T-helper 1 cell treated with Interleukin-12 subunit alpha and Interleukin-12 subunit beta and Interleukin-4 antibody, amounts not matched to agents 30 μg/mL and 1 μg/mL, for 36 hours (primary cell): ENCODE measurements at regions not wholly inside any gene's neighbourhood (a gene's known extent, or its start where the extent isn't known, plus 50 kb on each side); places are given as distances from the start of the nearest gene placed in this dataset.

ENCODE experiments used
- H3K27ac Mint-ChIP-seq: one replicate; pipeline ENCODE4 v1.8.0; 2021; ENCODE audit warnings: mild to moderate bottlenecking, mixed read lengths
- H3K27me3 Mint-ChIP-seq: one replicate; pipeline ENCODE4 v1.8.0; 2021; ENCODE audit warnings: low read depth, mixed read lengths
- H3K36me3 Mint-ChIP-seq: one replicate; pipeline ENCODE4 v1.8.0; 2021; ENCODE audit warnings: low read depth, mixed read lengths
- H3K4me1 Mint-ChIP-seq: one replicate; pipeline ENCODE4 v1.8.0; 2021; ENCODE audit warnings: low read depth, mixed read lengths
- H3K4me3 Mint-ChIP-seq: one replicate; pipeline ENCODE4 v1.8.0; 2021; ENCODE audit warnings: mild to moderate bottlenecking, moderate library complexity, mixed read lengths
- H3K9me3 Mint-ChIP-seq: one replicate; pipeline ENCODE4 v1.8.0; 2021; ENCODE audit warnings: mixed read lengths

DNA sequence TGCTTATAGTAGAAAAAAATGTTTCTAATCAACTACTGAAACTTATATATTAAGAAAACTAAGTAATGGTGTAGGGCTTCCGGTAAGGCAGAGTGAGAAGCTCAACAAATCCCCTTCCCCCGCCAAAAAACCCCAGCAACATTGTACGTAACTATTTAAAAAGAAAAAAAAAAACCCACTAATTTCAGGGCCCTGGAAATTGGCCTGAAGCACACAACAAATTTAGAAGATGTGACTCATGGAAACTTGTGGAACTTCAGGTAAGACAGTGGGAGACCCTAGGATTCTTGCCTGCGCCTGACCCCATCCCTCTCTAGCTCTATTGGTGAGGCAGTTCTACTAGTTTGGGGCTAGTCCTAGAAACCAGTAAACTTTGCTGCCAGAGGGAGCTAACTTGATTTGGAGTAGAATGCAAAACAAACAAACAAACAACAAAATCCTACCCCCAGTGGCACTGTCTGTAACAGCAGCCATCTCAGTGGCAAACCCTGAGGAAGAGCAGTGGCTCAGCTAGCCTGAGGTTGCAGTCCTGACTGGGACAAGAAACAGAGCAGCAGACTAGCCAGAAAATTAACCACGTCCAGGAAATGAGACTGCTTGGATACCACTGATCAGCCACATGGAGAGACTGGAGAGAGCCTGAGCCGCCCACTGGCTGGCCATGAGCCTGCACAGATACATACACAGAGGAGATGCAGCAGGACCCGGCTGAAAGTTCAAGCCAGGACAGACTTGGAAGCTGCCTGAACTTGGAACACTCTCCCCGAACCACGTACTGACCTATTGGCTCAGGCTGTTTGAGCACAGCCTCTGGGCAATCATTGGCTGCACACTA is 135.1 kb downstream of the TBXT start:
- H3K36me3 Mint-ChIP-seq: no peaks in the 10 kb centered on the region
- no peaks in the 10 kb centered on the region for H3K9me3 Mint-ChIP-seq
- no peaks in the 10 kb centered on the region for H3K4me1 Mint-ChIP-seq
- no peak overlapping the region for H3K4me3 Mint-ChIP-seq
- H3K27ac Mint-ChIP-seq: no peak overlapping the region
- no peaks in the 10 kb centered on the region for H3K27me3 Mint-ChIP-seq

DNA sequence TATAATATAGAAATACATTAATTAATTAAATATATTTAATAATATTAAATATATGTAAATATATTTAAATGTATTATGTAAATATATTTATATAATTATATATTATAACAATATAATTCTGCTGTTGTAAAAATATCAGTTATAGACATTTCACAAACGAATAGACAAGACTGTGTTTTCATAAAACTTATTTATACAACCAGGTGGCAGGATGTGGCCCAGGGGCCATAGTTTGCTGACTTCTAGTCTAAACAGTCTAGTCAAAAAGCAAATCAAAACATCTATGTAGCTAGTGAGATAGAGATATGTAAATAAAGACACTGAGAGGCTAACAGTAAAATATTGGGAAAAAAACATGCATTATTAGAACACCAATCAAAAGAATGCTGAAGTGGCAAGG is 136.4 kb downstream of the TBXT start:
- H3K4me1 Mint-ChIP-seq: no peaks in the 10 kb centered on the region
- no peak overlapping the region for H3K4me3 Mint-ChIP-seq
- H3K27me3 Mint-ChIP-seq: no peaks in the 10 kb centered on the region
- no peaks in the 10 kb centered on the region for H3K9me3 Mint-ChIP-seq
- no peaks in the 10 kb centered on the region for H3K36me3 Mint-ChIP-seq
- H3K27ac Mint-ChIP-seq: no peak overlapping the region

DNA sequence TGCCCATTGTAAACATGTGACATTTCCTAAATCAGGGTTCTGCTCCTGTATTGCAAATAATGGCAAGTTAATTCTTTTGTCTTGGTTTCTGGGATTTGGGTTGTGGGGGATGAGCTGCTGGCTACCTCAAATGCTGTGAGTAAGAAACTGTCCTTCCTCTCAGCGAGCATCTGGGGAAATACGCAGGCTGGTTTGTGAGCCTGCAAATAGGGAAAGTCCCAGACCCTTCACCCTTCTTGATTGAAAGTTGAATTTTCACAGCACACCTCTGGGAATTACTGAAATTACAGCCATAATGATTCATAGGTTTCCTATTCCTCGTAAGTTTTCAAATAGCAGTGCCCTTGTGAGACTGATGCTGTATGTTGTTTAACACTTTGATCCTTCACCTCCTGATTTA is 138.1 kb downstream of the TBXT start:
- Mint-ChIP-seq H3K9me3 (no peaks in the 10 kb centered on the region), H3K27me3 (no peaks in the 10 kb centered on the region), H3K27ac (no peak overlapping the region), H3K36me3 (no peaks in the 10 kb centered on the region), H3K4me3 (no peak overlapping the region), H3K4me1 (no peaks in the 10 kb centered on the region)

DNA sequence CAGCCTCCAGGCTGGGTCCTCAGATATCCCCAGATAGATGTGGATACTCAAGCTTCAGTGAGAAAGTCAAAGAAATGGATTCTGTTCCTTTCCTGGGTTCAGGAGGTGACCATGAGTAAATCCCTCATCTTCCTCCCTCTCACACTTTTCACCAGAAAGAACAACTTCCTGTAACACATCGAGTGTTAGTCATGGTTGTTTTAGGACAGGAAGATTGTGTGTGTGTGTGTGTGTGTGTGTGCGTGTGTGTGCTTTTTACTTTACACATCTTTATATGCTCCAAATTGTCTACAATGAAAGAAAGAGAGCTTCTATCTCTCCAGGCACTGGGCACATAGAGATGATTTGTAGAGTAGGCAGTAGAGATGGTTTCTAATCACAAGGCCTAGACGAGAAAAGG is 139.9 kb downstream of the TBXT start:
- H3K4me3 Mint-ChIP-seq: no peak overlapping the region
- H3K4me1 Mint-ChIP-seq: no peaks in the 10 kb centered on the region

DNA sequence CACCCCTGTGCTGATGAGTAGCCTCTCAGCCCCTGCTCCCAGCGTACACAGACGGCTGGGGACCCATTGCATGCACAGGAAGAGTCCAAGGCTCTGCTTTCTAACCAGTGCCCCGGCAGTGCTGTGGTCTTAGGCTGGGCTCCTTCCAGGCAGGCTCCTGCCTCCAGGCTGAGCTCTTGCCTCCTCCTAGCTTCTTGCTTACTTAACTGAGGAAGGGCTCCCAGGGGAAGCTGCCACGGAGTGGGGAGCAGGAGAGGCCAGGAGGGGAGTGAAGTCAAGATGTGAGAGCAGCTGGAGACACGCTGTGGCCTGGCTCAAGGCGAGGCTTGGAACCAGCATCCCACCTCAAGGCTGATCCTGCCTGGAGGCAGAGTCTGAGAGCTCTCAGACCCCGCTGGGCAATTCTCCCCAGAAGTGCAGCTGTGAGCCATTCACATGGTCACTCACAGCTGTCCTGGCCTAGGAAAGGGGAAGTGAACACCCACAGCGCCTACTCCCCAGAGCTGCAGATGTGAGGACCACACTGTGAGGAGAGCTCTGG is 141.0 kb downstream of the TBXT start:
- no peaks in the 10 kb centered on the region for H3K27me3 Mint-ChIP-seq
- no peaks in the 10 kb centered on the region for H3K9me3 Mint-ChIP-seq
- H3K4me3 Mint-ChIP-seq: no peak overlapping the region
- no peak overlapping the region for H3K27ac Mint-ChIP-seq
- no peaks in the 10 kb centered on the region for H3K36me3 Mint-ChIP-seq
- no peaks in the 10 kb centered on the region for H3K4me1 Mint-ChIP-seq

More for the DNA sequence above, 139.9 kb downstream of the TBXT start:
- no peaks in the 10 kb centered on the region for H3K36me3 Mint-ChIP-seq
- H3K9me3 Mint-ChIP-seq: no peaks in the 10 kb centered on the region
- no peak overlapping the region for H3K27ac Mint-ChIP-seq
- no peaks in the 10 kb centered on the region for H3K27me3 Mint-ChIP-seq

DNA sequence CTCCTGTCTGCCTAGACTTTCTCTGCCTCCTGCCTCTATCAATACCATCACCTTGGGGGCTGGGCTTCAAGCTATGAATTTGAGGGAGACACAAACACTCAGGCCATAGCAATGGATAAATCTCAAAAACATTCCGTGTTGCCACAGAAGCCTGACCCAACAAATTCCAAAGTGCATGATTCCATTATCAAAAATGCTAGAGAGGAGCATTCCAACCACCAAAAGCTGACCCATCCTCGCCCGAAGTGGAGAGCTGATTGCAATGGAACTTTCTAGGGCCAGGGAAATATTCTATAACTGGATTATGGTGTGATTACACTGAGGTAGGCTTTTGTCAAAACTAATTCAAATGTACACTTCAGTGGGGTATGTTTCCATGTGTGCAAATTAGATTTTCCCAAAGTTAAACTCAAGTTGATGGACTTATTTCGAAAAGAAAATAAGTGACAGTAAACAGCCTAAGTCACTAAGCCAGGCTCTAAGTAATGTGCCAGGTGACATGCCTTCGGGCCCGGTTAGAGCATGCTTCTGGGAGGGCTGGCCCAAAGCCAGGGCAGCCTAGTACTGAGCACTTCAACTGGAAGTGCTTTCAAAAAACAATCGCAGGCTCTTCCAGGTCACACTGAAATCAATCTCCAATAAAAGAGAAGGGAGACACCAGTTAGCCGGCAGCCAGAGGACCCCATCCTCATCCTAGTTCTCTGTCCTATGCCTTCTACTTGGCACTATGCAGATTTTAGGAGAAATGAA is 142.3 kb downstream of the TBXT start:
- H3K4me1 Mint-ChIP-seq: no peaks in the 10 kb centered on the region

DNA sequence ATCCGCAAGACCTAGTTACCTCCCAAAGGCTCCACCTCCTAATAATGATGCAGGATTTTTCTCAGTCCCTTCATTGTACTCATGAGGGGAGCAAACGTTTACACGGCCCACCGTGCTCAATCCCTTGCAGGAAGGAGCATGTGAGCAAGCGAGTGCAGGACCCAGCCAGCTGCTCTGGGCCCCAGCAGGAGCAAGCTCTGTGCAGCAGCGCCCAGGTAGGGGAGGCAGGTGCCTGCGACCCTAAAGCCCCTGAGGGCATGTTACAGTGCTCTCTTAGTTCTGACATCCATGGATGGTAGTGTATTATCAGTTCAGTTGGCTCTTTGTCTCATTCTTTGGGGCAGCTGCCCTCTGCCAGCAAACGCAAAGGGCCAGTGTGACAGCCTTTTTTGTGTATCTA is 143.4 kb downstream of the TBXT start:
- H3K9me3 Mint-ChIP-seq: no peaks in the 10 kb centered on the region
- H3K27me3 Mint-ChIP-seq: no peaks in the 10 kb centered on the region
- no peak overlapping the region for H3K27ac Mint-ChIP-seq

More for the DNA sequence above, 142.3 kb downstream of the TBXT start:
- Mint-ChIP-seq H3K4me3 (no peak overlapping the region), H3K27me3 (no peaks in the 10 kb centered on the region), H3K9me3 (no peaks in the 10 kb centered on the region), H3K36me3 (no peaks in the 10 kb centered on the region), H3K27ac (no peak overlapping the region)

DNA sequence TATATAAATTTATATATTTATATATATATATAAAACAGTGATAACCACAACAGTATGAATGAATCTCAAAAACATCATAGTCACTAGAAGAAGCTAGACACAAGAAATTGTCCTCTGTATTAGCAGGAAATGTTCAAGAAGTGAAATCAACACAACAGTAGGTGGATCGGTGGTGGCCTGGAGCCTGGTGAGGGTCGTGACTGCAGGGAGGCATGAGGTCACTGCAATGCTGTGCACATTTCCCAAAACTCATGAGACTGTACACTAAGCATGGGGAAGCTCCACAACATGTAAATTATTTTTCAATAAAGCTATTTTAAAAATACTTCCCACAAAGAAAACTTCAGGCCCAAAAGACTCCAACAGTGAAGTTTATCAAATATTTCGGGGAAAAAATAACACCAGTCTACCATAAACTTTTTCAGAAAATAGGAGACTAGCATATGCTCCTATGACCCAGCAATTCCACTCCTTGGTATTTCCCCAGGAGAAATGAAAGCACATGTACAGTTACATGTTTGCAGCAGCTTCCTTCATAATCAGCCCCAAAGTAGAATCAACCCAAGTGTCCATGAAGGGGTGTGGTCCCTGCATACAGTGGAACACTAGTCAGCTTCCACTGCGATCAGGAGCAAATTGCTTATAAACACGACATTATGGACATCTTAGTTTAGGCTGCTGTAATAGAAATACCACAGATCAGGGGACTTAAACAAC is 144.2 kb downstream of the TBXT start:
- Mint-ChIP-seq H3K36me3 (no peaks in the 10 kb centered on the region), H3K4me1 (no peaks in the 10 kb centered on the region)

More for the DNA sequence above, 143.4 kb downstream of the TBXT start:
- Mint-ChIP-seq H3K4me3 (no peak overlapping the region), H3K4me1 (no peaks in the 10 kb centered on the region), H3K36me3 (no peaks in the 10 kb centered on the region)

DNA sequence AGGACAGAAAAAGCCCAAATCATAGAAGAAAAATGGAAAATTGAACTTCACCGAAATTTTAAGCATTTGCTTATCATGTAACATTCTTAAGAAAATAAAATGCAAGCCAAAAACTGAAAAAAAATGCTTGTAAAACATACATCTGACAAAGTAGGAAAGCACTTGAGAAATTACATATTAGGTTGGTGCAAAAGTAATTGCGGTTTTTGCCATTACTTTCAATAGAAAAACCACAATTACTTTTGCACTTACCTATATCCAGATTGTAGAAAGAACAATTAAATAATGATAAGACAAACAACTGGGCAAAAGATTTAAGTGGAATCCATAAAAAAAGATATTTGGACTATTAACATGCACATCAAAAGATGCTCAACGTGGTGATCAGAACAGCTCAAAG is 146.2 kb downstream of the TBXT start:
- Mint-ChIP-seq H3K27me3 (no peaks in the 10 kb centered on the region), H3K9me3 (peaks cover 9% of the 10 kb centered on the region), H3K4me1 (no peaks in the 10 kb centered on the region), H3K4me3 (no peak overlapping the region), H3K36me3 (no peaks in the 10 kb centered on the region), H3K27ac (no peak overlapping the region)

More for the DNA sequence above, 144.2 kb downstream of the TBXT start:
- Mint-ChIP-seq H3K9me3 (no peaks in the 10 kb centered on the region), H3K27ac (no peak overlapping the region), H3K27me3 (no peaks in the 10 kb centered on the region), H3K4me3 (no peak overlapping the region)

DNA sequence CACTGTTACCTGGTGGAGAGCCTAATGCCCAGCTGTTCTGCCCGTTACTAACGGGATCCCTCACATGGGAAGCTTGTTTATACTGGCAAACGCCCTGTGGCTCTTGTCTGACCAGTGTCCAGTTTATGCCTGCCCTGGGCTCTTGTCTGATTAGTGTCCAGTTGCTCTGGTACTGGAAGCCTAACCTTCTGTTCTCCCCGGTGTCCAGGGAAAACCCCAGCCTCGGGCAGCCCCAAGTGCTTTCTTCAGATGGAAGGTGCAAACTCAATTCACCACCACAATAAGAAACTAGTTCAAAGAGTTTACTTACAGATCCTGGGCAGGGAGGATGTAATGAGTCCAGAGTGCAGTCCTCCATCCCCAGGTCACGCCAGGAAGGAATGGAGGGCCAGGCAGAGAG is 148.4 kb downstream of the TBXT start:
- no peaks in the 10 kb centered on the region for H3K36me3 Mint-ChIP-seq
- H3K4me3 Mint-ChIP-seq: no peak overlapping the region
- no peaks in the 10 kb centered on the region for H3K4me1 Mint-ChIP-seq
- H3K9me3 Mint-ChIP-seq: peaks cover 12% of the 10 kb centered on the region
- no peaks in the 10 kb centered on the region for H3K27me3 Mint-ChIP-seq
- no peak overlapping the region for H3K27ac Mint-ChIP-seq

DNA sequence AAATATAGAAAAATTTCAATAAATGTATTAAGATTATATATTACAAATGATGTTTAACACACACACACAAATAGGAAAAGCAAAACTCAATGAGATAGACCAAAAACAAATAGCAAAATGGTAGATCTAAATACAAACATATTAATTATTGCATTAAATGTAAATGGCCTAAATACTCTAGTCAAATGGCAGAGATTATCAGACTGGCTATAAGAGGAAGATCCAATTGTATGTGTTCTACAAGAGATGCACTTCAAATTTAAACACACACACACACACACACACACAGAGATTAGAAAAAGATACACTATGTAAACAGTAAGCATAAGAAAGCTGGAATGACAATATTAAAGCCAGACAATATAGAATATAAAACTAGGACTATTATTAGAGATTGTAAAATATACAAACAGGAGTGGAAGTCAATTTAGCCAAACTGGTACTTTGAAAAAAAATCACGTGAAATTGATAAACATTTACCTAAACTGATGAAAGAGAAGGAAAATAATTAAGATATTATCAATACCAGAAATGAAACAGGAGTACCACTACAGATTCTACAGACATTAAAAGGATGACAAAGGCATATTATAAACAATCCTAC is 150.5 kb downstream of the TBXT start:
- no peaks in the 10 kb centered on the region for H3K36me3 Mint-ChIP-seq
- no peaks in the 10 kb centered on the region for H3K27me3 Mint-ChIP-seq
- no peak overlapping the region for H3K4me3 Mint-ChIP-seq
- H3K9me3 Mint-ChIP-seq: peaks cover 12% of the 10 kb centered on the region
- no peak overlapping the region for H3K27ac Mint-ChIP-seq
- H3K4me1 Mint-ChIP-seq: no peaks in the 10 kb centered on the region

DNA sequence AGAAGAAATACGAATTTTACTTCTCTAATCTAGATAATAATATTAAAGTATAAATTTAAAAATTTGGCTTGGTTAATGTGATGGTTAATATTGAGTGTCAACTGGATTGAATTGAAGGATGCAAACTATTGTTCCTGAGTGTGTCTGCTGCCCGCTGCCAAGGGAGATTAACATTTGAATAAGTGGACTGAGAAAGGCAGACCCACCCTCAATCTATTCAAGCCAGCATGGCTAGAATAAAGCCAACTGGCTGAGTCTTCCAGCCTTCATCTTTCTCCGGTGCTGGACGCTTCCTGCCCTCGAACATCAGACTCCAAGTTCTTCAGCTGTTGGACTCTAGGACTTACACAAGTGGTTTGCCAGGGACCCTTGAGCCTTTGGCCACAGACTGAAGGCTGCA is 152.7 kb downstream of the TBXT start:
- Mint-ChIP-seq H3K4me3 (no peak overlapping the region), H3K9me3 (peaks cover 12% of the 10 kb centered on the region), H3K27ac (no peak overlapping the region), H3K27me3 (peaks cover 13% of the 10 kb centered on the region), H3K4me1 (no peaks in the 10 kb centered on the region), H3K36me3 (no peaks in the 10 kb centered on the region)

DNA sequence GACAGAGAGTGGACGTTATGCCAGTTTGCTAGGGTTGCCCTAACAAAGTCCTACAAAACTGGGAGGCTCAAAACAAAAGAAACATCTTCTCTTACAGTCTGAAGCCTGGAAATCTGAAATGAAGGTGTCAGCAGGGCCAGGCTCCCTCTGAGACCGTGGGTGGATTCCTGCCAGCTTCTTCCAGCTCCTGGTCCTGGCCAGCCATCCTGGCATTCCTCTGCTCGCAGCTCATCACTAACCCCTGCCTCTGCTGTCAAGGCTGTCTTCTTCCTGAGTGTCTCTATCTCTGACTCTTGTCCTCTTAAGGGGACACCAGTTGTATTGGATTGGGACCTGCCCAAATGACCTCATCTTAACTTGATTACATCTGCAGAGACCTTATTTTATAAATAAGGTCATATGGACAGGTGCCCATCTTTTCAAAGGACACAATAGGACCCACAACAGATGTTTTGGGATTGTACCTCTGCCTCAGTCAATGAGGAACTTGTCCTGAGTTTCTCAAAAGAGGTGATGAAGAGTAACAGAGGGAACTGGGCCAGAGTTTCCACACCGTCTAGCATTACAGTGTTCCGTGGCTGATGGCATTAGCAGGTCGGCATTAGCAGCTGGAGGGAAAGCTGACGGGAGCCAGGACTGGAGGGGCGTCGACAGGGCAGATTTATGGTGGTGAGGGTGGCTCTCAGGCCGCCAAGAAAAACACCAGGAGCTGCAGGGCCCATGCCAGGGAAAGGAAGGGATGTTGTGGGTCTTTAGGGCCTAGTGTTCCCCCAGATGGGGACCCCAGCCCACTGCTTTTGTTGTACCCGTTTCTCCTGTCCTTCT is 157.3 kb downstream of the TBXT start:
- no peak overlapping the region for H3K27ac Mint-ChIP-seq
- H3K4me1 Mint-ChIP-seq: peaks cover 2% of the 10 kb centered on the region
- H3K27me3 Mint-ChIP-seq: peaks cover 47% of the 10 kb centered on the region
- no peaks in the 10 kb centered on the region for H3K9me3 Mint-ChIP-seq
- H3K4me3 Mint-ChIP-seq: no peak overlapping the region
- no peaks in the 10 kb centered on the region for H3K36me3 Mint-ChIP-seq
